GM23248 (cell line): ENCODE measurements at regions not wholly inside any gene's neighbourhood (a gene's known extent, or its start where the extent isn't known, plus 50 kb on each side); places are given as distances from the start of the nearest gene placed in this dataset.

Source experiments
- DNase-seq: peaks from one replicate; pipeline ENCODE4 v3.0.0-alpha.2; 2015
- H2AFZ ChIP-seq: fragments of 200-600 bp; sonication (generic); 2 replicates; pipeline ENCODE4 v1.6.1; 2016; ENCODE audit warnings: antibody characterized with exemption
- H3F3A ChIP-seq: fragments of 200-600 bp; sonication (generic); 2 replicates; pipeline ENCODE4 v1.6.1; 2016; ENCODE audit warnings: mild to moderate bottlenecking, antibody characterized with exemption, mixed run types; ENCODE audit not compliant: insufficient read depth
- H3K27ac ChIP-seq: fragments of 200-600 bp; sonication (generic); 2 replicates; pipeline ENCODE4 v1.5.1; 2016; ENCODE audit warnings: mild to moderate bottlenecking
- H3K27me3 ChIP-seq: fragments of 200-600 bp; sonication (generic); replicated peaks from 2 replicates; pipeline ENCODE4 v1.6.1; 2016; ENCODE audit warnings: mild to moderate bottlenecking; ENCODE audit not compliant: insufficient read depth
- H3K36me3 ChIP-seq: fragments of 200-600 bp; sonication (generic); 2 replicates; pipeline ENCODE4 v1.6.1; 2016; ENCODE audit warnings: low read depth, mild to moderate bottlenecking
- H3K4me1 ChIP-seq: fragments of 200-600 bp; sonication (generic); 2 replicates; pipeline ENCODE4 v1.6.1; 2016; ENCODE audit warnings: mild to moderate bottlenecking; ENCODE audit not compliant: insufficient read depth
- H3K4me2 ChIP-seq: fragments of 200-600 bp; sonication (generic); one replicate; pipeline ENCODE4 v1.6.1; 2016; ENCODE audit warnings: mild to moderate bottlenecking; ENCODE audit not compliant: unreplicated experiment
- H3K4me3 ChIP-seq: fragments of 200-600 bp; sonication (generic); 2 replicates; pipeline ENCODE4 v1.5.1; 2016; ENCODE audit warnings: mild to moderate bottlenecking
- H3K79me2 ChIP-seq: fragments of 200-600 bp; sonication (generic); 2 replicates; pipeline ENCODE4 v1.6.1; 2016; ENCODE audit warnings: mild to moderate bottlenecking; ENCODE audit not compliant: insufficient read depth
- H3K9ac ChIP-seq: fragments of 200-600 bp; sonication (generic); 2 replicates; pipeline ENCODE4 v1.6.1; 2016; ENCODE audit warnings: mild to moderate bottlenecking
- H3K9me2 ChIP-seq: fragments of 200-600 bp; sonication (generic); 2 replicates; pipeline ENCODE4 v1.6.1; 2016; ENCODE audit warnings: mixed run types, mild to moderate bottlenecking, moderate library complexity; ENCODE audit not compliant: insufficient read depth
- H3K9me3 ChIP-seq: fragments of 200-600 bp; sonication (generic); one replicate; pipeline ENCODE4 v1.6.1; 2017; ENCODE audit warnings: low read depth
- H4K20me1 ChIP-seq: fragments of 200-600 bp; sonication (generic); 2 replicates; pipeline ENCODE4 v1.6.0; 2016; ENCODE audit not compliant: insufficient read depth
- EZH2 ChIP-seq: fragments of 200-600 bp; sonication (generic); IDR thresholded peaks from 2 replicates; pipeline ENCODE4 v1.6.1; 2018; ENCODE audit warnings: antibody characterized with exemption, mild to moderate bottlenecking; ENCODE audit not compliant: insufficient read depth, poor library complexity, severe bottlenecking
- EZH2phosphoT487 ChIP-seq: fragments of 200-600 bp; sonication (generic); IDR thresholded peaks from 2 replicates; pipeline ENCODE4 v1.6.1; 2018; ENCODE audit warnings: antibody characterized with exemption, moderate library complexity, mild to moderate bottlenecking, low read depth; ENCODE audit not compliant: insufficient read depth
- WGBS, 2 experiments: methylation state at CpG; one replicate each; pipeline ENCODE4 v1.1.6; 2015 to 2017; ENCODE audit warnings: low lambda C conversion rate in 2 of 2, low coverage in 1 of 2; ENCODE audit errors: missing lambda C conversion rate in 2 of 2; 5-methylcytosine and 5-hydroxymethylcytosine counted together
- in situ Hi-C: fragments of 300-500 bp; cut with MboI; formaldehyde crosslinking; loops from 2 replicates; pipeline ENCODE4 v1.15.0; 2020

DNA sequence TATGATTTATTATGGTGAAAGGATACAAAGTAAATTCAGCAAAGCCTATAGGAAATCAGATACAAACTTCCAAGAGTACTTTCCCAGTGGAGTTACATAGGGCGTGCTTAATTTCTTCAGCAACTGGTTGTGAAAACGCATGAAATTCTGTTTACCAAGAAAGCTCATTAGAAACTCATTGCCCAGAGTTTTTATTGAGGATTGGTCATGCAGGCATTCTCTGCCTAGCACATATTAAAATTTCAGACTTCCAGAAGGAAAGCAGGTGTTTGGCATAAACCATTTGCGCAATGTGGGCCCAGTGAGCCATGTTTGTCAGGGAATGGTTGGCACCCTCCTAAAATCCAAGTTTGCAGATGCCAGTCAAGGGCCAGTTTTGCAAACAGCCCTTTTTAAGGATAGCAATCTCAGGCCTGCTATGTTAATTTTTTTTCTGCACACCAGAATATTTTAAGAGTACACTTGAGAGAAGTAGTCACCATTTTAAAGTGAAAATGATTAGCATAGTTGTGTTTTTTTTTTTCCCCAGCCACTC is 311.1 kb upstream of the CHD1 start:
- Histone ChIP-seq H3K9me2 (no peaks in the 10 kb centered on the region), H3K36me3 (no peaks in the 10 kb centered on the region), H3K4me1 (no peaks in the 10 kb centered on the region), H3F3A (no peaks in the 10 kb centered on the region), H3K27me3 (no peaks in the 10 kb centered on the region), H3K9me3 (no peaks in the 10 kb centered on the region), H3K79me2 (no peaks in the 10 kb centered on the region), H3K4me3 (no peak overlapping the region), H3K4me2 (no peak overlapping the region), H3K9ac (no peak overlapping the region), H4K20me1 (no peaks in the 10 kb centered on the region), H3K27ac (no peak overlapping the region), H2AFZ (no peak overlapping the region)
- TF ChIP-seq EZH2 (no peak), EZH2phosphoT487 (no peak)
- 41 to 42% methylated on average over 3 of the region's 3 CpGs for WGBS, 2 experiments
- in situ Hi-C loops = loop anchor here (10.0 kb wide), 1 partner anchor 55 kb away; no protein-coding TSS in a partner anchor
- no peak for DNase-seq

GRCh38 chr5:99191206-99191745 is 262.5 kb upstream of the CHD1 start:
- Histone ChIP-seq H3K36me3 (no peaks in the 10 kb centered on the region), H3K4me1 (no peaks in the 10 kb centered on the region), H3K9me2 (no peaks in the 10 kb centered on the region), H3K27me3 (no peaks in the 10 kb centered on the region), H3K4me2 (no peak overlapping the region), H2AFZ (no peak overlapping the region), H3K9ac (no peak overlapping the region), H3K79me2 (no peaks in the 10 kb centered on the region), H3F3A (no peaks in the 10 kb centered on the region), H4K20me1 (no peaks in the 10 kb centered on the region), H3K4me3 (no peak overlapping the region), H3K9me3 (no peaks in the 10 kb centered on the region), H3K27ac (no peak overlapping the region)
- in situ Hi-C loops = no loop called here
- DNase-seq = peak; percentile 5
- WGBS, 2 experiments = 20 to 24% methylated on average over 5 of the region's 5 CpGs
- TF ChIP-seq EZH2phosphoT487 (no peak), EZH2 (no peak)

DNA sequence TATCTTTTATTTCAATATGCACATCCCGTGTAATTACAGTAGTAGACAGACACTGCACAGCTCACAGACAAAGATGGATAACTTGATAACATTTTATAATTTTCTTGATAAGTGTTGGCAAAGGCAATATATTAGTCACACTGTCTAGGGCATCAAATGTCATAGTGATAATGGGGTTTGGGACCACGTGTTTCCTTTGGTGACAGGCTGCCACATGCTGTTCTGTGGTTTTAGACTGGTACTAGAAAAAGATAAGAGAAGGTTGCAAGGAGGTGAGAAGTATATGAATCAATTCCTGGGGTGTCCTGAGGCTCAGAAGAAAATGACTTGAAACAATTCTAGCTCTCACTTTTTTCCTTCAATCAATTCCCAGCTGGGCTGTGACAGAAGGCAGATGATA is 258.8 kb upstream of the CHD1 start:
- no peak for DNase-seq
- Histone ChIP-seq H3K4me1 (no peaks in the 10 kb centered on the region), H3K4me2 (no peak overlapping the region), H3K9me2 (no peaks in the 10 kb centered on the region), H2AFZ (no peak overlapping the region), H3K27ac (no peak overlapping the region), H3K9me3 (no peaks in the 10 kb centered on the region), H3K4me3 (no peak overlapping the region), H3K79me2 (no peaks in the 10 kb centered on the region), H3K27me3 (no peaks in the 10 kb centered on the region), H3F3A (no peaks in the 10 kb centered on the region), H3K9ac (no peak overlapping the region), H3K36me3 (no peaks in the 10 kb centered on the region), H4K20me1 (no peaks in the 10 kb centered on the region)
- in situ Hi-C loops = loop anchor here (10.0 kb wide), 1 partner anchor 57 kb away; no protein-coding TSS in a partner anchor
- WGBS, 2 experiments = 20 to 30% methylated on average over 2 of the region's 2 CpGs
- TF ChIP-seq EZH2phosphoT487 = no peak
- no peak for TF ChIP-seq EZH2

DNA sequence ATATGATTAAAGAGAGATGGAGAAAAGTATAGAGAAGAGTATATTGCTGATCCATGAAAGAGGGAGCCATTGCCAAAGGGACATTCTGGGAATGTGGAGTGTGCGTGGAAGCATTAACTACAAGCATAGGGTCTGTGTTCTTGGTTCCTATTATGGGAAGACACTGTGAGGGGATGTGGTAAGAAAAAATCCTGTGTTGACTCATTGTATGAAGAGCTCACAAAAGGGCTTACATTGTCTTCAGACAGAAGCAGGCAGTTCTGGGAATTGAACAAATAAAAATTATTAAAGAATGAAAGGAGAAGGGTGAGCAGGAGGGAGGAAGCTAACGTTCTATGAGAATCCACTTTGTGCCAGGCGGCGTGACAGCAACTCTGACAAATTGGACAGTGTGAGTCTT is 250.4 kb upstream of the CHD1 start:
- H3K79me2 ChIP-seq = no peaks in the 10 kb centered on the region
- no peak overlapping the region for H3K27ac ChIP-seq
- H3K36me3 ChIP-seq = no peaks in the 10 kb centered on the region
- no peak overlapping the region for H3K4me3 ChIP-seq
- H3K4me2 ChIP-seq = no peak overlapping the region
- no peaks in the 10 kb centered on the region for H3K27me3 ChIP-seq
- H3F3A ChIP-seq = no peaks in the 10 kb centered on the region
- no peaks in the 10 kb centered on the region for H3K9me2 ChIP-seq
- TF ChIP-seq EZH2 (no peak), EZH2phosphoT487 (no peak)
- in situ Hi-C loops = no loop called here
- no peaks in the 10 kb centered on the region for H3K9me3 ChIP-seq
- H4K20me1 ChIP-seq = no peaks in the 10 kb centered on the region
- H3K9ac ChIP-seq = no peak overlapping the region
- DNase-seq = no peak
- H3K4me1 ChIP-seq = no peaks in the 10 kb centered on the region
- no peak overlapping the region for H2AFZ ChIP-seq
- WGBS, 2 experiments = 41 to 45% methylated on average over 4 of the region's 4 CpGs
